HEK293 (cell line): ENCODE measurements at regions not wholly inside any gene's neighbourhood (a gene's known extent, or its start where the extent isn't known, plus 50 kb on each side); places are given as distances from the start of the nearest gene placed in this dataset.

ENCODE experiments used
- ZNF211 ChIP-seq: fragments of 450-650 bp; formaldehyde crosslinking; IDR thresholded peaks from 2 replicates; pipeline ENCODE4 v1.5.1; 2016; ENCODE audit warnings: low read depth, missing biosample characterization, missing genetic modification characterization
- ZNF391 ChIP-seq: fragments of 450-650 bp; formaldehyde crosslinking; IDR thresholded peaks from 2 replicates; pipeline ENCODE4 v1.5.1; 2016; ENCODE audit warnings: low read depth, missing biosample characterization, missing genetic modification characterization, borderline replicate concordance
- ZNF585B ChIP-seq: fragments of 450-650 bp; formaldehyde crosslinking; IDR thresholded peaks from 2 replicates; pipeline ENCODE4 v1.5.1; 2016; ENCODE audit warnings: missing biosample characterization, missing genetic modification characterization
- ZSCAN16 ChIP-seq: fragments of 450-650 bp; formaldehyde crosslinking; IDR thresholded peaks from 2 replicates; pipeline ENCODE4 v1.5.1; 2016; ENCODE audit warnings: missing biosample characterization, missing genetic modification characterization
- TF ChIP-seq, protein P1 (sequence below): fragments of 450-650 bp; IDR thresholded peaks from 2 replicates; pipeline ENCODE4 v1.5.1; 2018; ENCODE audit warnings: missing biosample characterization, mild to moderate bottlenecking, missing genetic modification characterization

- TF ChIP-seq ZNF211: no peak
- TF ChIP-seq, protein P1, sequence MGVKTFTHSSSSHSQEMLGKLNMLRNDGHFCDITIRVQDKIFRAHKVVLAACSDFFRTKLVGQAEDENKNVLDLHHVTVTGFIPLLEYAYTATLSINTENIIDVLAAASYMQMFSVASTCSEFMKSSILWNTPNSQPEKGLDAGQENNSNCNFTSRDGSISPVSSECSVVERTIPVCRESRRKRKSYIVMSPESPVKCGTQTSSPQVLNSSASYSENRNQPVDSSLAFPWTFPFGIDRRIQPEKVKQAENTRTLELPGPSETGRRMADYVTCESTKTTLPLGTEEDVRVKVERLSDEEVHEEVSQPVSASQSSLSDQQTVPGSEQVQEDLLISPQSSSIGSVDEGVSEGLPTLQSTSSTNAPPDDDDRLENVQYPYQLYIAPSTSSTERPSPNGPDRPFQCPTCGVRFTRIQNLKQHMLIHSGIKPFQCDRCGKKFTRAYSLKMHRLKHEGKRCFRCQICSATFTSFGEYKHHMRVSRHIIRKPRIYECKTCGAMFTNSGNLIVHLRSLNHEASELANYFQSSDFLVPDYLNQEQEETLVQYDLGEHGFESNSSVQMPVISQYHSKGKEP (tag by site-specific recombination): no peak; the same call in 1 of the 2 replicates
- TF ChIP-seq ZNF391: no peak
- TF ChIP-seq ZSCAN16 (tag by site-specific recombination): no peak
- TF ChIP-seq ZNF585B (tag by site-specific recombination): no peak
Measured at GRCh38 chr10:91708174-91708861, 75.4 kb upstream of the PPP1R3C start.
